OCI-LY1 (cell line): ENCODE measurements at regions not wholly inside any gene's neighbourhood (a gene's known extent, or its start where the extent isn't known, plus 50 kb on each side); places are given as distances from the start of the nearest gene placed in this dataset.

Experiments used
- H2AFZ ChIP-seq: fragments of 200-600 bp; sonication (generic), shearing (Covaris generic); 2 replicates; pipeline ENCODE4 v1.6.0; 2014; ENCODE audit warnings: antibody characterized with exemption, mild to moderate bottlenecking, low read length
- H3F3A ChIP-seq: fragments of 200-600 bp; sonication (generic), shearing (Covaris generic); 2 replicates; pipeline ENCODE4 v1.6.0; 2014; ENCODE audit warnings: mild to moderate bottlenecking, antibody characterized with exemption, low read length, moderate library complexity; ENCODE audit not compliant: insufficient read depth
- H3K27ac ChIP-seq: fragments of 200-600 bp; sonication (generic); 2 replicates; pipeline ENCODE4 v1.5.1; 2014; ENCODE audit warnings: low read length, mixed run types, mild to moderate bottlenecking, low read depth; ENCODE audit not compliant: poor library complexity, severe bottlenecking
- H3K27me3 ChIP-seq: fragments of 200-600 bp; sonication (generic); 2 replicates; pipeline ENCODE4 v1.6.0; 2014; ENCODE audit warnings: antibody characterized with exemption, mild to moderate bottlenecking, low read length, moderate library complexity; ENCODE audit not compliant: insufficient read depth
- H3K36me3 ChIP-seq: fragments of 200-600 bp; sonication (generic); 2 replicates; pipeline ENCODE4 v1.6.1; 2014; ENCODE audit warnings: mild to moderate bottlenecking, antibody characterized with exemption, low read length, moderate library complexity, mixed read lengths; ENCODE audit not compliant: insufficient read depth
- H3K4me1 ChIP-seq: fragments of 200-600 bp; sonication (generic); 2 replicates; pipeline ENCODE4 v1.5.1; 2014; ENCODE audit warnings: mild to moderate bottlenecking, low read length, moderate library complexity; ENCODE audit not compliant: insufficient read depth, severe bottlenecking
- H3K4me2 ChIP-seq: fragments of 200-600 bp; sonication (generic), shearing (Covaris generic); 2 replicates; pipeline ENCODE4 v1.6.1; 2014; ENCODE audit warnings: low read length
- H3K4me3 ChIP-seq: fragments of 200-600 bp; sonication (generic); 2 replicates; pipeline ENCODE4 v1.5.1; 2014; ENCODE audit warnings: low read length, low read depth, mild to moderate bottlenecking, mixed read lengths; ENCODE audit not compliant: poor library complexity, severe bottlenecking
- H3K79me2 ChIP-seq: fragments of 200-600 bp; shearing (Covaris generic); 2 replicates; pipeline ENCODE4 v1.6.1; 2016; ENCODE audit warnings: mixed run types, low read length, mixed read lengths; ENCODE audit not compliant: insufficient read depth
- H3K9ac ChIP-seq: fragments of 200-600 bp; sonication (generic), shearing (Covaris generic); 2 replicates; pipeline ENCODE4 v1.6.1; 2014; ENCODE audit warnings: mild to moderate bottlenecking, low read length, mixed read lengths
- H3K9me2 ChIP-seq: fragments of 200-600 bp; sonication (generic), shearing (Covaris generic); 2 replicates; pipeline ENCODE4 v1.6.1; 2014; ENCODE audit warnings: low read depth, mild to moderate bottlenecking, low read length, mixed read lengths
- H3K9me3 ChIP-seq: fragments of 200-600 bp; shearing (Covaris generic); 2 replicates; pipeline ENCODE4 v1.6.1; 2014; ENCODE audit warnings: low read length, mixed read lengths
- H4K20me1 ChIP-seq: fragments of 200-600 bp; sonication (generic), shearing (Covaris generic); 2 replicates; pipeline ENCODE4 v1.6.0; 2016; ENCODE audit warnings: mild to moderate bottlenecking, low read length; ENCODE audit not compliant: insufficient read depth
- EZH2 ChIP-seq: fragments of 200-600 bp; sonication (generic), shearing (Covaris generic); IDR thresholded peaks from 2 replicates; pipeline ENCODE4 v1.8.0; 2017; ENCODE audit warnings: borderline replicate concordance, mixed run types, mild to moderate bottlenecking, antibody characterized with exemption, low read length, moderate library complexity, mixed read lengths
- TF ChIP-seq, protein P1 (sequence below): fragments of 200-600 bp; sonication (generic), shearing (Covaris generic); IDR thresholded peaks from 2 replicates; pipeline ENCODE4 v1.5.1; 2017; ENCODE audit warnings: mild to moderate bottlenecking, antibody characterized with exemption, low read length, moderate library complexity, mixed read lengths

DNA sequence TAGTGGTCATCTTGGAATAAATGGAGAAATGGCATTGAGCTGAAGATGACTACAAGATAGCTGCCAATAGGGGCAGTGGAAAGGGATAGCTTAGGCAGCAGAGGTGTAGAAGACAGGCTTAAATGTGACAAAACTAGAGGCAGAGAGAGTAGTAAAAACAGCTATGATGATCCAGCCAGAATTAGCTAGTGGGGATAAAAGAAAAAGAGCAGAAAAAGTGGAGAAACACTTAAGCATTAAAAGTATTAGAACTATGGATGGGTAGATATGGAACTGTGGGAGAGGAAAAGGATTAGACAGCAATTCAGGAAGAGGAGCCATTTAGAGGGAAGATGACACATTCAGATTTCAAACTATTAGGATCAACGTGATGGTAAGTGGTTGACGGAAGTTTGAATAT, 202.5 kb upstream of the SAMSN1 start:
- TF ChIP-seq, protein P1, sequence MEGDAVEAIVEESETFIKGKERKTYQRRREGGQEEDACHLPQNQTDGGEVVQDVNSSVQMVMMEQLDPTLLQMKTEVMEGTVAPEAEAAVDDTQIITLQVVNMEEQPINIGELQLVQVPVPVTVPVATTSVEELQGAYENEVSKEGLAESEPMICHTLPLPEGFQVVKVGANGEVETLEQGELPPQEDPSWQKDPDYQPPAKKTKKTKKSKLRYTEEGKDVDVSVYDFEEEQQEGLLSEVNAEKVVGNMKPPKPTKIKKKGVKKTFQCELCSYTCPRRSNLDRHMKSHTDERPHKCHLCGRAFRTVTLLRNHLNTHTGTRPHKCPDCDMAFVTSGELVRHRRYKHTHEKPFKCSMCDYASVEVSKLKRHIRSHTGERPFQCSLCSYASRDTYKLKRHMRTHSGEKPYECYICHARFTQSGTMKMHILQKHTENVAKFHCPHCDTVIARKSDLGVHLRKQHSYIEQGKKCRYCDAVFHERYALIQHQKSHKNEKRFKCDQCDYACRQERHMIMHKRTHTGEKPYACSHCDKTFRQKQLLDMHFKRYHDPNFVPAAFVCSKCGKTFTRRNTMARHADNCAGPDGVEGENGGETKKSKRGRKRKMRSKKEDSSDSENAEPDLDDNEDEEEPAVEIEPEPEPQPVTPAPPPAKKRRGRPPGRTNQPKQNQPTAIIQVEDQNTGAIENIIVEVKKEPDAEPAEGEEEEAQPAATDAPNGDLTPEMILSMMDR, result no peak
- no peak for TF ChIP-seq EZH2
- Histone ChIP-seq H3K27ac (no peak overlapping the region), H2AFZ (no peak overlapping the region), H3K4me1 (peaks cover 4% of the 10 kb centered on the region), H3K79me2 (no peaks in the 10 kb centered on the region), H3K9me3 (no peaks in the 10 kb centered on the region), H3K4me3 (no peak overlapping the region), H3F3A (no peaks in the 10 kb centered on the region), H3K9me2 (no peaks in the 10 kb centered on the region), H3K27me3 (no peaks in the 10 kb centered on the region), H3K4me2 (no peak overlapping the region), H4K20me1 (no peaks in the 10 kb centered on the region), H3K36me3 (no peaks in the 10 kb centered on the region), H3K9ac (no peak overlapping the region)

DNA sequence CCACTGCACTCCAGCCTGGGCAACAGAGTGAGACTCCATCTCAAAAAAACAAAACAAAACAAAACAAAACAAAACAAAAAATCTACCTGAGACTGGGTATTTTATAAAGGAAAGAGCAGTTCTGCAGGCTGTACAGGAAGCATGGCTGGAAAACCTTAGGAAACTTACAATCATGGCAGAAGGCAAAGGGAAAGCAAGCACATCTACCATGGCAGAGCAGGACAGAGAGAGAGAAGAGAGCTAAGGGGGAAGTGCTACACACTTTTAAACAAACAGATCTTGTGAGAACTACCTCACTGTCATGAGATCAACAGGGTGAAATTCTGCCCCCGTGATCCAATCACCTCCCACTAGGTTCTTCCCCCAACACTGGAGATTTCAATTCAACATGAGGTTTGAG, 198.3 kb upstream of the SAMSN1 start:
- Histone ChIP-seq H3K9ac (no peak overlapping the region), H3K9me2 (no peaks in the 10 kb centered on the region), H3K4me3 (no peak overlapping the region), H3K79me2 (no peaks in the 10 kb centered on the region), H3K4me1 (no peaks in the 10 kb centered on the region), H3K36me3 (no peaks in the 10 kb centered on the region), H2AFZ (no peak overlapping the region), H4K20me1 (no peaks in the 10 kb centered on the region), H3K9me3 (0 out of 2 replicates have a peak, but pooled peaks cover 5% of the 10 kb centered on the region), H3K27me3 (no peaks in the 10 kb centered on the region), H3K27ac (no peak overlapping the region), H3F3A (no peaks in the 10 kb centered on the region), H3K4me2 (no peak overlapping the region)
- no peak for TF ChIP-seq EZH2
- TF ChIP-seq, protein P1, result no peak

DNA sequence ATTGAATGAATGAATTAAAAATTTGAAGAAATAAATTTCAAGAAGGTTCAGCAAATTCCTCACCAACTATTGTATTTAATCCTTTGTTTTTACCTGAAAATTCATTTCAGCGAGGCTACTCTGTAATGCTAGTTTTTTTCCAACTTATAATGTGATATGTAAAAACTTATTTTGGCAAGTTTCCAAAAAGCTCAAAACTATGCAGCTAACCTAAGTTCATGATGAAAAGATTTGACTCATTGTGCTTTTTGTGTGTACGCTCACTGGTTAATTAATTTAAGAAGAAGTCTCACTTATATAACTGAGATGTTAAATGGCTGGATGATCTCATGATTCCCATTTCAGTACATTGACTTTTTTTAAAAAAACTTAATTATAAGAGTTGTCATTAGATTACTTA, 196.0 kb upstream of the SAMSN1 start:
- Histone ChIP-seq H2AFZ (no peak overlapping the region), H3K4me2 (no peak overlapping the region), H3K9me3 (0 out of 2 replicates have a peak, but pooled peaks cover 5% of the 10 kb centered on the region), H3K9ac (no peak overlapping the region), H4K20me1 (no peaks in the 10 kb centered on the region), H3K4me3 (no peak overlapping the region), H3K4me1 (peaks cover 6% of the 10 kb centered on the region), H3K9me2 (no peaks in the 10 kb centered on the region), H3K27ac (no peak overlapping the region), H3F3A (no peaks in the 10 kb centered on the region), H3K36me3 (no peaks in the 10 kb centered on the region), H3K27me3 (no peaks in the 10 kb centered on the region), H3K79me2 (no peaks in the 10 kb centered on the region)
- TF ChIP-seq EZH2, result no peak
- TF ChIP-seq, protein P1, result no peak
